CD14-positive monocyte (primary cell): ENCODE measurements at regions not wholly inside any gene's neighbourhood (a gene's known extent, or its start where the extent isn't known, plus 50 kb on each side); places are given as distances from the start of the nearest gene placed in this dataset.

Experiments
- DNase-seq, 3 donors: peaks; one replicate each; pipeline ENCODE4 v3.0.0-alpha.2; 2011 to 2022
- H2AFZ ChIP-seq: 2 replicates; pipeline ENCODE4 v1.6.0; 2012; ENCODE audit warnings: mild to moderate bottlenecking, low read depth, low read length, inconsistent platforms; ENCODE audit not compliant: insufficient read depth, poor library complexity, severe bottlenecking
- H3K27ac ChIP-seq, 2 donors: 1 replicate in 1 of 2; 2 replicates in 1 of 2; pipeline ENCODE4 v1.5.1; 2012 to 2013; ENCODE audit warnings: low read length in 2 of 2, control low read depth in 1 of 2, inconsistent platforms in 1 of 2, low read depth in 1 of 2, mild to moderate bottlenecking in 1 of 2
- H3K27me3 ChIP-seq, 2 donors: one replicate each; pipeline versions ENCODE4 v1.6.0 to v1.6.1; 2011 to 2013; ENCODE audit warnings: low read length in 2 of 2; ENCODE audit not compliant: control insufficient read depth in 2 of 2, insufficient read depth in 2 of 2
- H3K36me3 ChIP-seq, 2 donors: replicated peaks in 1 of 2; 1 replicate in 1 of 2; 2 replicates in 1 of 2; pipeline versions ENCODE4 v1.5.1 to v1.6.1; 2012 to 2013; ENCODE audit warnings: low read length in 2 of 2, control low read depth in 1 of 2, inconsistent platforms in 1 of 2, mild to moderate bottlenecking in 1 of 2; ENCODE audit not compliant: insufficient read depth in 2 of 2, control insufficient read depth in 1 of 2
- H3K4me1 ChIP-seq, 2 donors: 1 replicate in 1 of 2; 2 replicates in 1 of 2; pipeline versions ENCODE4 v1.5.1 to v1.6.1; 2012 to 2013; ENCODE audit warnings: low read length in 2 of 2, control low read depth in 1 of 2, inconsistent platforms in 1 of 2, mild to moderate bottlenecking in 1 of 2, moderate library complexity in 1 of 2; ENCODE audit not compliant: insufficient read depth in 2 of 2, control insufficient read depth in 1 of 2
- H3K4me2 ChIP-seq: replicated peaks from 2 replicates; pipeline ENCODE3; 2012; ENCODE audit warnings: low read length, moderate library complexity, mild to moderate bottlenecking; ENCODE audit not compliant: poor library complexity, severe bottlenecking; ENCODE audit errors: extremely low read depth
- H3K4me3 ChIP-seq, 3 experiments: fragments of 200-600 bp in 1 of 3; sonication (generic) in 1 of 3; replicated peaks in 1 of 3; 1 replicate in 2 of 3; 2 replicates in 1 of 3; pipeline ENCODE4 v1.5.1; 2011 to 2013; ENCODE audit warnings: low read length in 3 of 3, mild to moderate bottlenecking in 3 of 3, control low read depth in 2 of 3, low read depth in 2 of 3, inconsistent platforms in 1 of 3, moderate library complexity in 1 of 3
- H3K79me2 ChIP-seq: 2 replicates; pipeline ENCODE4 v1.6.0; 2012; ENCODE audit warnings: mild to moderate bottlenecking, control low read depth, inconsistent platforms, low read length, moderate library complexity; ENCODE audit not compliant: insufficient read depth
- H3K9ac ChIP-seq: 2 replicates; pipeline ENCODE4 v1.6.0; 2017; ENCODE audit warnings: low read length, mild to moderate bottlenecking; ENCODE audit not compliant: insufficient read depth, poor library complexity, severe bottlenecking
- H3K9me3 ChIP-seq, 2 donors: replicated peaks in 1 of 2; 1 replicate in 1 of 2; 2 replicates in 1 of 2; pipeline versions ENCODE4 v1.5.1 to v1.6.1; 2012 to 2013; ENCODE audit warnings: low read length in 2 of 2, control low read depth in 1 of 2; ENCODE audit not compliant: control insufficient read depth in 1 of 2, insufficient read depth in 1 of 2
- H4K20me1 ChIP-seq: 2 replicates; pipeline ENCODE4 v1.6.0; 2012; ENCODE audit warnings: mild to moderate bottlenecking, low read length, control low read depth, moderate library complexity; ENCODE audit not compliant: insufficient read depth
- H3K27ac Mint-ChIP-seq, 7 donors: one replicate each; pipeline ENCODE4 v1.8.0; 2020; ENCODE audit warnings: mild to moderate bottlenecking in 7 of 7, mixed read lengths in 7 of 7, moderate library complexity in 6 of 7, inconsistent platforms in 2 of 7
- H3K27me3 Mint-ChIP-seq, 3 donors: one replicate each; pipeline ENCODE4 v1.8.0; 2021 to 2022; ENCODE audit warnings: low read depth in 3 of 3, mild to moderate bottlenecking in 3 of 3, mixed read lengths in 3 of 3, moderate library complexity in 3 of 3, inconsistent platforms in 1 of 3
- H3K36me3 Mint-ChIP-seq, 2 donors: one replicate each; pipeline ENCODE4 v1.8.0; 2020; ENCODE audit warnings: mixed read lengths in 2 of 2, inconsistent platforms in 1 of 2, mild to moderate bottlenecking in 1 of 2
- H3K4me1 Mint-ChIP-seq: one replicate; pipeline ENCODE4 v1.8.0; 2020; ENCODE audit warnings: mild to moderate bottlenecking, mixed read lengths
- H3K4me3 Mint-ChIP-seq, 2 donors: one replicate each; pipeline ENCODE4 v1.8.0; 2020; ENCODE audit warnings: mild to moderate bottlenecking in 2 of 2, mixed read lengths in 2 of 2, moderate library complexity in 1 of 2
- H3K9me3 Mint-ChIP-seq, 7 donors: one replicate each; pipeline ENCODE4 v1.8.0; 2020 to 2022; ENCODE audit warnings: mixed read lengths in 7 of 7, mild to moderate bottlenecking in 6 of 7, moderate library complexity in 6 of 7, inconsistent platforms in 2 of 7
- CTCF ChIP-seq: fragments of 200-600 bp; IDR thresholded peaks from one replicate; pipeline ENCODE4 v1.8.0; 2022; ENCODE audit warnings: antibody characterized with exemption, mild to moderate bottlenecking
- WGBS: methylation state at CpG from one replicate; pipeline ENCODE4 v1.1.5; 2013; ENCODE audit warnings: missing lambda C conversion rate; ENCODE audit not compliant: insufficient coverage; 5-methylcytosine and 5-hydroxymethylcytosine counted together
- intact Hi-C, 2 donors: fragments of 100-400 bp; cut with micrococcal nuclease; formaldehyde crosslinking; loops; one replicate each; pipeline versions ENCODE4 v1.15.0 to v1.15.1; 2023

- H2AFZ ChIP-seq, result no peak overlapping the region
- Mint-ChIP-seq H3K4me1 (no peaks in the 10 kb centered on the region), H3K36me3 (no peaks in the 10 kb centered on the region), H3K9me3 (peaks cover 0 to 2% (median 0%) of the 10 kb centered on the region in 7 donors), H3K27ac (no peak overlapping the region), H3K4me3 (no peak overlapping the region), H3K27me3 (peaks cover 0 to 2% (median 0%) of the 10 kb centered on the region in 3 donors)
- intact Hi-C loops, result no loop called here
- TF ChIP-seq CTCF, result no peak
- DNase-seq, result no peak
- no peak overlapping the region for H3K9ac ChIP-seq
- no peaks in the 10 kb centered on the region for H3K4me1 ChIP-seq
- H3K27me3 ChIP-seq, result no peaks in the 10 kb centered on the region
- H3K9me3 ChIP-seq, result no peaks in the 10 kb centered on the region
- H3K79me2 ChIP-seq, result no peaks in the 10 kb centered on the region
- H3K27ac ChIP-seq, result no peak overlapping the region
- no peak overlapping the region for H3K4me2 ChIP-seq
- no peaks in the 10 kb centered on the region for H4K20me1 ChIP-seq
- no peak overlapping the region for H3K4me3 ChIP-seq
- no peaks in the 10 kb centered on the region for H3K36me3 ChIP-seq
Measured at GRCh38 chr9:13414349-13414748, 134.9 kb upstream of the MPDZ start.

- intact Hi-C loops, result no loop called here
- no peak overlapping the region for H3K4me3 Mint-ChIP-seq
- H3K4me1 Mint-ChIP-seq, result no peaks in the 10 kb centered on the region
- Histone ChIP-seq H3K4me1 (no peaks in the 10 kb centered on the region), H3K9ac (no peak overlapping the region), H3K27me3 (no peaks in the 10 kb centered on the region), H4K20me1 (no peaks in the 10 kb centered on the region), H3K4me2 (no peak overlapping the region), H3K4me3 (no peak overlapping the region), H3K27ac (no peak overlapping the region), H3K36me3 (no peaks in the 10 kb centered on the region), H3K9me3 (no peaks in the 10 kb centered on the region), H2AFZ (no peak overlapping the region), H3K79me2 (no peaks in the 10 kb centered on the region)
- DNase-seq, result no peak
- H3K27me3 Mint-ChIP-seq, result no peaks in the 10 kb centered on the region
- TF ChIP-seq CTCF, result no peak
- peaks cover 0 to 2% (median 0%) of the 10 kb centered on the region in 7 donors for H3K9me3 Mint-ChIP-seq
- H3K27ac Mint-ChIP-seq, result no peak overlapping the region
- WGBS, result no CpG with 5 or more reads among the region's 2 CpGs
- no peaks in the 10 kb centered on the region for H3K36me3 Mint-ChIP-seq
Measured at GRCh38 chr9:13412331-13412730, 132.8 kb upstream of the MPDZ start.
